PC-3 (cell line): ENCODE measurements at regions not wholly inside any gene's neighbourhood (a gene's known extent, or its start where the extent isn't known, plus 50 kb on each side); places are given as distances from the start of the nearest gene placed in this dataset.

Experiments
- ATAC-seq: fragments of 200-7000 bp; cut with Tn5 transposase; 2 replicates; pipeline ENCODE4 v1.9.1; 2020; ENCODE audit warnings: mild to moderate bottlenecking, moderate library complexity
- BruUV-seq: library from RNA; stranded (reverse); fragments of 400-500 nt; replicated peaks from 2 replicates; lab custom pipeline; 2021; lab: Mats Ljungman, UMichigan
- CTCF ChIA-PET: fragments of 300-600 bp; sonication (Branson Sonifier 250); formaldehyde crosslinking; loops from one replicate; lab custom pipeline; 2022; ENCODE audit warnings: antibody characterized with exemption; lab: Charles Lee
- POLR2A ChIA-PET: fragments of 300-600 bp; sonication (Branson Sonifier 250); formaldehyde crosslinking; loops from one replicate; lab custom pipeline; 2022; ENCODE audit warnings: antibody characterized with exemption; ENCODE audit not compliant: unreplicated experiment; lab: Charles Lee
- DNase-seq: peaks from one replicate; pipeline ENCODE4 v3.0.0-alpha.2; 2015
- H2AFZ ChIP-seq: fragments of 300-600 bp; sonication (generic); 2 replicates; pipeline ENCODE4 v1.6.0; 2016; ENCODE audit warnings: antibody characterized with exemption, low read length
- H3F3A ChIP-seq: fragments of 300-600 bp; sonication (generic); one replicate; pipeline ENCODE4 v1.6.0; 2017; ENCODE audit warnings: antibody characterized with exemption, low read length, control low read depth, mild to moderate bottlenecking; ENCODE audit not compliant: unreplicated experiment
- H3K27ac ChIP-seq: fragments of 300-600 bp; sonication (generic); 2 replicates; pipeline ENCODE4 v1.5.1; 2016; ENCODE audit warnings: mild to moderate bottlenecking, low read length
- H3K27me3 ChIP-seq: fragments of 300-600 bp; sonication (generic); 2 replicates; pipeline ENCODE4 v1.6.1; 2016; ENCODE audit warnings: low read length, mixed read lengths
- H3K36me3 ChIP-seq: fragments of 300-600 bp; sonication (generic); 2 replicates; pipeline ENCODE4 v1.6.1; 2016; ENCODE audit warnings: low read depth, mixed run types, low read length, mixed read lengths
- H3K4me1 ChIP-seq: fragments of 300-600 bp; sonication (generic); 2 replicates; pipeline ENCODE4 v1.5.1; 2016; ENCODE audit warnings: low read length; ENCODE audit not compliant: insufficient read depth
- H3K4me2 ChIP-seq: fragments of 300-600 bp; sonication (generic); 2 replicates; pipeline ENCODE4 v1.6.0; 2016; ENCODE audit warnings: low read length
- H3K4me3 ChIP-seq: fragments of 300-600 bp; sonication (generic); 2 replicates; pipeline ENCODE4 v1.5.1; 2016; ENCODE audit warnings: mild to moderate bottlenecking, low read length, mixed read lengths
- H3K79me2 ChIP-seq: fragments of 300-600 bp; sonication (generic); 2 replicates; pipeline ENCODE4 v1.6.1; 2017; ENCODE audit warnings: low read length, mixed read lengths
- H3K9ac ChIP-seq: fragments of 300-600 bp; sonication (generic); 2 replicates; pipeline ENCODE4 v1.6.0; 2016; ENCODE audit warnings: mild to moderate bottlenecking, low read length
- H3K9me2 ChIP-seq: fragments of 300-600 bp; sonication (generic); replicated peaks from 2 replicates; pipeline ENCODE4 v1.6.1; 2016; ENCODE audit warnings: mixed run types, low read length, mixed read lengths
- H3K9me3 ChIP-seq: fragments of 300-600 bp; sonication (generic); 2 replicates; pipeline ENCODE4 v1.6.1; 2016; ENCODE audit warnings: low read length, mixed read lengths
- H4K20me1 ChIP-seq: fragments of 300-600 bp; sonication (generic); 2 replicates; pipeline ENCODE4 v1.6.1; 2016; ENCODE audit warnings: low read length, mixed read lengths
- EZH2 ChIP-seq: fragments of 300-600 bp; sonication (generic); IDR thresholded peaks from one replicate; pipeline ENCODE4 v1.6.1; 2017; ENCODE audit warnings: antibody characterized with exemption, mild to moderate bottlenecking, low read length; ENCODE audit not compliant: unreplicated experiment
- EZH2phosphoT487 ChIP-seq: fragments of 300-600 bp; sonication (generic); IDR thresholded peaks from 2 replicates; pipeline ENCODE4 v1.6.1; 2018; ENCODE audit warnings: mild to moderate bottlenecking, antibody characterized with exemption, low read length, borderline replicate concordance
- intact Hi-C: fragments of 100-400 bp; cut with micrococcal nuclease; formaldehyde crosslinking; loops from 2 replicates; pipeline ENCODE4 v1.9.0; 2023
- TF ChIP-seq, protein P1 (sequence below): fragments of 300-600 bp; sonication (generic); conservative IDR thresholded peaks from 2 replicates; pipeline ENCODE4 v1.5.1; 2017; ENCODE audit warnings: antibody characterized with exemption, low read depth, mild to moderate bottlenecking, low read length

DNA sequence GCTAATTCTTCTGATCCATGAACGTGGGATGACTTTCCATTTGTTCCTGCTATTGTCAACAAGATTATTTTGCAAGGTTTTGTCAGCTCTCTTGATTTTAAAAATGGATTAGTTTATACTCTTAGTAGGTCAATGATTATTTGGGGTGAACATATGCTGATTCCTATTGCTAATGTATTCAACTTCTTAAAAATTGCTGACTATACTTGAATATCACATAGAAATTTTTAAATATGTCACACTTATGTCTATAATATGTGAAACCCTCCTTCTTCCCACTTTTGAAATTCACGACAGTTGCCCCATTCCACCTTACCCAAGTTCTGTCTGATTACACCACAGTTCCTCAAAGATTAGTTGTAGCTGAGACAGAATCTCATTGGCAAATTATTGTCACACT is 465.7 kb upstream of the TENM3 start:
- BruUV-seq, result no TSS peak
- Histone ChIP-seq H4K20me1 (no peaks in the 10 kb centered on the region), H3K4me2 (no peak overlapping the region), H3K9me3 (no peaks in the 10 kb centered on the region), H3K36me3 (no peaks in the 10 kb centered on the region), H2AFZ (no peak overlapping the region), H3K9ac (no peak overlapping the region), H3K4me1 (no peaks in the 10 kb centered on the region), H3F3A (no peaks in the 10 kb centered on the region), H3K27ac (no peak overlapping the region), H3K4me3 (no peak overlapping the region), H3K9me2 (no peaks in the 10 kb centered on the region), H3K27me3 (no peaks in the 10 kb centered on the region), H3K79me2 (no peaks in the 10 kb centered on the region)
- ATAC-seq (no peak), DNase-seq (no peak)
- intact Hi-C loops, result no loop called here
- TF ChIP-seq EZH2 (no peak), EZH2phosphoT487 (no peak)
- TF ChIP-seq, protein P1, sequence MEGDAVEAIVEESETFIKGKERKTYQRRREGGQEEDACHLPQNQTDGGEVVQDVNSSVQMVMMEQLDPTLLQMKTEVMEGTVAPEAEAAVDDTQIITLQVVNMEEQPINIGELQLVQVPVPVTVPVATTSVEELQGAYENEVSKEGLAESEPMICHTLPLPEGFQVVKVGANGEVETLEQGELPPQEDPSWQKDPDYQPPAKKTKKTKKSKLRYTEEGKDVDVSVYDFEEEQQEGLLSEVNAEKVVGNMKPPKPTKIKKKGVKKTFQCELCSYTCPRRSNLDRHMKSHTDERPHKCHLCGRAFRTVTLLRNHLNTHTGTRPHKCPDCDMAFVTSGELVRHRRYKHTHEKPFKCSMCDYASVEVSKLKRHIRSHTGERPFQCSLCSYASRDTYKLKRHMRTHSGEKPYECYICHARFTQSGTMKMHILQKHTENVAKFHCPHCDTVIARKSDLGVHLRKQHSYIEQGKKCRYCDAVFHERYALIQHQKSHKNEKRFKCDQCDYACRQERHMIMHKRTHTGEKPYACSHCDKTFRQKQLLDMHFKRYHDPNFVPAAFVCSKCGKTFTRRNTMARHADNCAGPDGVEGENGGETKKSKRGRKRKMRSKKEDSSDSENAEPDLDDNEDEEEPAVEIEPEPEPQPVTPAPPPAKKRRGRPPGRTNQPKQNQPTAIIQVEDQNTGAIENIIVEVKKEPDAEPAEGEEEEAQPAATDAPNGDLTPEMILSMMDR, result no peak
- ChIA-PET CTCF (no interaction called here), POLR2A (no interaction called here)

DNA sequence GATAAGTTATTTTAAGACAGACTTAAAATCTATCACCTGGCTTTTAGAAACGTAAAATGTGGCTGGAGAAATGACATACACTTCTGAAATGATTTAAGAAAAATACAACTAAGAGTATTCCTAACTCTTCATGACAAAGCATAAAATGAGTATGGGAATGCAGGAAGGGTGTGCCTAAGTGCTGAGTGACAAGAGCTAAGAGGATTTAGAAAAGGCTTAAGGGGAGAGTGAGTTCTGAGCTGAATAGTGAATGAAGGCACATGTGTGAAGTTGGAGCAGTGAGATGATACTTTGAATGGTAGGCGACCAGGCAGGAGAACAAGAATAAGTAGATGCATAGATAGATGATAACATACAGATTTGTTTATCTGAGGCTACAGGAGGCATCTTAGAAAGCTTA is 458.3 kb upstream of the TENM3 start:
- H3K27ac ChIP-seq, result no peak overlapping the region
- ATAC-seq, result no peak
- no peaks in the 10 kb centered on the region for H3K9me2 ChIP-seq
- no peaks in the 10 kb centered on the region for H3K36me3 ChIP-seq
- H3K9ac ChIP-seq, result no peak overlapping the region
- no peaks in the 10 kb centered on the region for H3K27me3 ChIP-seq
- no peaks in the 10 kb centered on the region for H3K9me3 ChIP-seq
- no peaks in the 10 kb centered on the region for H3K4me1 ChIP-seq
- no peaks in the 10 kb centered on the region for H3K79me2 ChIP-seq
- no peak overlapping the region for H3K4me3 ChIP-seq
- ChIA-PET CTCF (no interaction called here), POLR2A (no interaction called here)
- intact Hi-C loops, result no loop called here
- H3F3A ChIP-seq, result no peaks in the 10 kb centered on the region
- BruUV-seq, result no TSS peak
- H4K20me1 ChIP-seq, result no peaks in the 10 kb centered on the region
- no peak overlapping the region for H3K4me2 ChIP-seq
- no peak overlapping the region for H2AFZ ChIP-seq
- no peak for TF ChIP-seq EZH2
- TF ChIP-seq, protein P1, result no peak
- no peak for TF ChIP-seq EZH2phosphoT487
- DNase-seq, result no peak

DNA sequence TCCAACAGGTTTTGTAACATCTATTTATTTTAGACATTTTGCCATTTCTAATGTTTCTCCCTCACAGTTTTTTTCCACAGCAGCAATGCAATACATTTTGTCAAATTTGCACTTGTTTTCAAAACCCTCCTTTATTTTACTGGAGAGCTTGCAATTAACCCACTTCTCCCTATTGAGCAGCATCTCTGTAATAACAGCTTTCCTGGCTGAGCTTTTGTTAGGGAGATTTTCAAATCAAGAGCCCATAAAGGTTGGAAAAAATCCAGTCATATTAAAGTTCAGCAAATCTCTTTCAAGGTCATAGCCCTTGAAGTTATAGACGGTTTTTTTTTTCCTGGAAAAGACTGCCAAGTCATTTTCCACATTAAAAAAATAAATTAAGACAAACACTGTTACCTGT is 450.6 kb upstream of the TENM3 start:
- Histone ChIP-seq H3K79me2 (no peaks in the 10 kb centered on the region), H3K9me2 (no peaks in the 10 kb centered on the region), H4K20me1 (no peaks in the 10 kb centered on the region), H3K4me3 (no peak overlapping the region), H3K27me3 (no peaks in the 10 kb centered on the region), H3K4me2 (no peak overlapping the region), H3K4me1 (no peaks in the 10 kb centered on the region), H2AFZ (no peak overlapping the region), H3K9me3 (no peaks in the 10 kb centered on the region), H3K36me3 (no peaks in the 10 kb centered on the region), H3K9ac (no peak overlapping the region), H3K27ac (no peak overlapping the region), H3F3A (no peaks in the 10 kb centered on the region)
- TF ChIP-seq EZH2phosphoT487 (no peak), EZH2 (no peak)
- TF ChIP-seq, protein P1, result no peak
- intact Hi-C loops, result no loop called here
- BruUV-seq, result no TSS peak
- no peak for ATAC-seq
- CTCF ChIA-PET, result no interaction called here
- no peak for DNase-seq
- POLR2A ChIA-PET, result no interaction called here
